MCF 10A (cell line): ENCODE measurements at regions not wholly inside any gene's neighbourhood (a gene's known extent, or its start where the extent isn't known, plus 50 kb on each side); places are given as distances from the start of the nearest gene placed in this dataset.
"Not testable (repeated sequence)": the region's sequence is repeated elsewhere in the genome, so short reads cannot be mapped to it uniquely, and the experiment has no call there.

Experiments
- BruUV-seq: library from RNA; stranded (reverse); fragments of 400-500 nt; replicated peaks from 2 replicates; lab custom pipeline; 2021; lab: Mats Ljungman, UMichigan
- CTCF ChIA-PET: fragments of 300-600 bp; sonication (Branson Sonifier 250); formaldehyde crosslinking; extraction: SDS; loops from one replicate; lab custom pipeline; 2021; ENCODE audit warnings: antibody characterized with exemption, inconsistent platforms; lab: Yijun Ruan, JAX
- POLR2A ChIA-PET: fragments of 300-600, 350-650 bp; sonication (Branson Sonifier 250); formaldehyde crosslinking; extraction: SDS; loops from one replicate; lab custom pipeline; 2020; ENCODE audit warnings: antibody characterized with exemption, inconsistent platforms; lab: Yijun Ruan, JAX
- DNase-seq: peaks from one replicate; pipeline ENCODE4 v3.0.0-alpha.2; 2018; ENCODE audit not compliant: unreplicated experiment
- H3K27ac Mint-ChIP-seq: one replicate; pipeline ENCODE4 v1.8.0; 2022; ENCODE audit warnings: mild to moderate bottlenecking, low read depth, mixed read lengths; ENCODE audit not compliant: unreplicated experiment
- H3K27me3 Mint-ChIP-seq: one replicate; pipeline ENCODE4 v1.8.0; 2022; ENCODE audit warnings: mixed read lengths; ENCODE audit not compliant: insufficient read depth, unreplicated experiment
- H3K36me3 Mint-ChIP-seq: one replicate; pipeline ENCODE4 v1.8.0; 2022; ENCODE audit warnings: mild to moderate bottlenecking, moderate library complexity, mixed read lengths; ENCODE audit not compliant: insufficient read depth, unreplicated experiment
- H3K4me1 Mint-ChIP-seq: one replicate; pipeline ENCODE4 v1.8.0; 2022; ENCODE audit warnings: mixed read lengths; ENCODE audit not compliant: insufficient read depth, unreplicated experiment
- H3K4me3 Mint-ChIP-seq: one replicate; pipeline ENCODE4 v1.8.0; 2022; ENCODE audit warnings: mild to moderate bottlenecking, moderate library complexity, mixed read lengths; ENCODE audit not compliant: unreplicated experiment
- H3K9me3 Mint-ChIP-seq: one replicate; pipeline ENCODE4 v1.8.0; 2022; ENCODE audit warnings: mixed read lengths; ENCODE audit not compliant: unreplicated experiment
- intact Hi-C: fragments of 100-400 bp; cut with micrococcal nuclease; formaldehyde crosslinking; loops from 2 replicates; pipeline ENCODE4 v1.14.1; 2022
- TF ChIP-seq, protein P1 (sequence below): fragments of 200-600 bp; IDR thresholded peaks from one replicate; pipeline ENCODE4 v1.8.0; 2022; ENCODE audit warnings: antibody characterized with exemption, mild to moderate bottlenecking; ENCODE audit not compliant: unreplicated experiment

DNA sequence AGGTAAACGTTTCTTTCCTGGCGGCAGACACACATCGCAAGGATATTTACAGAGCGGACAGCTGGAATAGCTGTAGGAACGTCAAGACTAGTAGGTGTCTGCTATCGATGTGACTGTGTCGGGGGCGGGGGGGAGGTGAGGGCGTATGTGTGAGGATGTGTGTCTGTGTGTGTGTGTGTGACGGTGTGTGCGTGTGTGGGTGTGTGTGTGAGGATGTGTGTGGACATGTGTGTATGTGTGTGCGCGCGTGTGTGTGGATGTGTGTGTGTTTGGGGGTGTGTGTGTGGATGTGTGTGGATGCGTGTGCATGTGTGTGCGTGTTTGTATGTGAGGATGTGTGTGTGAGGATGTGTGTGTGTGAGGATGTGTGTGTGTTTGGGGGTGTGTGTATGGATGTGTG lies 55.4 kb downstream of the PNMA6F start:
- POLR2A ChIA-PET, H3K9me3 Mint-ChIP-seq: not testable (repeated sequence)

GRCh38 chrX:153260468-153260867 lies 61.1 kb downstream of the PNMA6F start:
- H3K4me1 Mint-ChIP-seq, H3K4me3 Mint-ChIP-seq, H3K36me3 Mint-ChIP-seq, CTCF ChIA-PET, H3K9me3 Mint-ChIP-seq, H3K27ac Mint-ChIP-seq, BruUV-seq, DNase-seq, H3K27me3 Mint-ChIP-seq, POLR2A ChIA-PET, intact Hi-C loops: not testable (repeated sequence)

More for the DNA sequence above, 55.4 kb downstream of the PNMA6F start:
- DNase-seq, H3K36me3 Mint-ChIP-seq, intact Hi-C loops, H3K27ac Mint-ChIP-seq, CTCF ChIA-PET, BruUV-seq, H3K4me3 Mint-ChIP-seq, H3K4me1 Mint-ChIP-seq: not testable (repeated sequence)
- peaks cover 11% of the 10 kb centered on the region for H3K27me3 Mint-ChIP-seq

- DNase-seq, H3K4me3 Mint-ChIP-seq, H3K27me3 Mint-ChIP-seq, CTCF ChIA-PET, BruUV-seq, H3K27ac Mint-ChIP-seq, H3K4me1 Mint-ChIP-seq, H3K9me3 Mint-ChIP-seq, POLR2A ChIA-PET, H3K36me3 Mint-ChIP-seq, intact Hi-C loops: not testable (repeated sequence)
Measured at GRCh38 chrX:153253239-153253638, 68.3 kb downstream of the PNMA6F start.

DNA sequence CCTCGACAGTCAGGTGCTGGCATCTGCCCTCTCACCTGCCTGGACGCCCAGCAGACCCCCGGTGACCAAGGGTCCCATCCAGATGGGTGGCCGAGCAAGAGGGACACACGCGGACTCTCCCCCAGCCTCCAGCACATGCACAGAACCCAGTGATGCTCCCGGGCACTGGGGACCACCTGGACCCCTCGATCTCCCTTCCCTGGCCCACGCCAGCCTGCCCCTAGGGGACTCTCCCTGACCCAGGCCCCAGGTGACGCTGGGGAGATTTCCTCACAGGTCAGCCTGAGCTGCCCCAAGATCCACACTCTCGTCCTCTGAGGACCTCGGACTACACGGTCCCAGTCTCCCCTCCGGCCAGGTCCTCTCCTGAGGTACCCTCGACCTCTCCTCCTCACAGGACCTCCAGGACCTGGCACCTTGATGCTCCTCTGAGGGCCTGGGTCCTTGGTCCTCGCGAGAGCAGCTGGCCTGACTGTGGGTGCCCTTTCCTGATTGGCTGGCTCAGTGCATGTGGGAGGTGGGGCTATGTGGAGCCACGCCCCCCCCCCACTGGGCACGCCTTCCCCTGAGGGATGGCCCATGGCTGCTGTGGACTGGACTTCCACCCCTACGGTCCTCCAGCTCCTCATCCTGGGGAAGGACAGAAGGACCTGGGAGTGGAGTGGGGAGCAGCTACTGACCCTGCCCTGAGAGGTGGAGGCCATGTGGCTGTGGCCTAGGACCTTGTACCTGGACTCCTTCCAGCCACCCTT lies 69.0 kb downstream of the PNMA6F start:
- intact Hi-C loops, H3K4me1 Mint-ChIP-seq, DNase-seq, H3K27me3 Mint-ChIP-seq, H3K9me3 Mint-ChIP-seq, H3K36me3 Mint-ChIP-seq, CTCF ChIA-PET, H3K27ac Mint-ChIP-seq, BruUV-seq, POLR2A ChIA-PET, H3K4me3 Mint-ChIP-seq: not testable (repeated sequence)

- H3K4me3 Mint-ChIP-seq, BruUV-seq, POLR2A ChIA-PET, DNase-seq, CTCF ChIA-PET, H3K27ac Mint-ChIP-seq, H3K9me3 Mint-ChIP-seq, intact Hi-C loops, H3K4me1 Mint-ChIP-seq, H3K36me3 Mint-ChIP-seq, H3K27me3 Mint-ChIP-seq: not testable (repeated sequence)
Measured at GRCh38 chrX:153251952-153252351, 69.6 kb downstream of the PNMA6F start.

DNA sequence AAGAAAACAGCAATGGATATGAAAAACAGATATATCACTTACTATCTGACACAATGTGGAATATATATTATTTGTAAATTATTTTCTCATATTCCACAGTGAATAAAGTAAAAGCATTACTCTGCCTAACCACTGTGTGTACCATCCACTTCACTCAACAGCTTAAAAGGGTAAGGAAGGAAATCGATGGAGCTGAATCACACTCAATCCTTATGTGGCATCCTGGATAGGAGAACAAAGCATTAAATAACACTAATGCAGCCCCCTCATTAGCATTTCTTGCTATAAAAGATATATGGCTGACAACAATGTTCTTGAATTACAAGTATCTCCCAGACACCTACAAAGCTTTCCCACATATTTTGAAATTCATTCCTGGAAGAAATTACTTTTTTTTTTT lies 70.8 kb downstream of the PNMA6F start:
- H3K36me3 Mint-ChIP-seq, H3K4me3 Mint-ChIP-seq, DNase-seq, BruUV-seq, H3K27ac Mint-ChIP-seq, H3K9me3 Mint-ChIP-seq, H3K4me1 Mint-ChIP-seq, POLR2A ChIA-PET, CTCF ChIA-PET, intact Hi-C loops: not testable (repeated sequence)
- H3K27me3 Mint-ChIP-seq = peaks cover 16% of the 10 kb centered on the region

GRCh38 chrX:153245288-153245731 lies 66.2 kb downstream of the MAGEA1 start:
- Mint-ChIP-seq H3K4me1 (no peaks in the 10 kb centered on the region), H3K9me3 (no peaks in the 10 kb centered on the region), H3K4me3 (no peak overlapping the region), H3K36me3 (no peaks in the 10 kb centered on the region), H3K27me3 (peaks cover 64% of the 10 kb centered on the region), H3K27ac (no peak overlapping the region)
- TF ChIP-seq, protein P1, sequence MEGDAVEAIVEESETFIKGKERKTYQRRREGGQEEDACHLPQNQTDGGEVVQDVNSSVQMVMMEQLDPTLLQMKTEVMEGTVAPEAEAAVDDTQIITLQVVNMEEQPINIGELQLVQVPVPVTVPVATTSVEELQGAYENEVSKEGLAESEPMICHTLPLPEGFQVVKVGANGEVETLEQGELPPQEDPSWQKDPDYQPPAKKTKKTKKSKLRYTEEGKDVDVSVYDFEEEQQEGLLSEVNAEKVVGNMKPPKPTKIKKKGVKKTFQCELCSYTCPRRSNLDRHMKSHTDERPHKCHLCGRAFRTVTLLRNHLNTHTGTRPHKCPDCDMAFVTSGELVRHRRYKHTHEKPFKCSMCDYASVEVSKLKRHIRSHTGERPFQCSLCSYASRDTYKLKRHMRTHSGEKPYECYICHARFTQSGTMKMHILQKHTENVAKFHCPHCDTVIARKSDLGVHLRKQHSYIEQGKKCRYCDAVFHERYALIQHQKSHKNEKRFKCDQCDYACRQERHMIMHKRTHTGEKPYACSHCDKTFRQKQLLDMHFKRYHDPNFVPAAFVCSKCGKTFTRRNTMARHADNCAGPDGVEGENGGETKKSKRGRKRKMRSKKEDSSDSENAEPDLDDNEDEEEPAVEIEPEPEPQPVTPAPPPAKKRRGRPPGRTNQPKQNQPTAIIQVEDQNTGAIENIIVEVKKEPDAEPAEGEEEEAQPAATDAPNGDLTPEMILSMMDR = no peak
- intact Hi-C loops = no loop called here
- ChIA-PET CTCF (interaction anchor here (0.9 kb wide), 1 partner anchor 295 kb away, joined by 5 read pairs; no protein-coding TSS in a partner anchor), POLR2A (no interaction called here)
- no TSS peak for BruUV-seq
- DNase-seq = peak; percentile 13
